Neuronal stem cell (in vitro differentiated cells): ENCODE measurements at regions not wholly inside any gene's neighbourhood (a gene's known extent, or its start where the extent isn't known, plus 50 kb on each side); places are given as distances from the start of the nearest gene placed in this dataset.
A peak's percentile ranks its signal among the peaks of the same experiment; 100 is the strongest.

Experiments
- DNase-seq: peaks from one replicate; pipeline ENCODE4 v3.0.0-alpha.2; 2013; ENCODE audit warnings: low spot score
- H2AFZ ChIP-seq: one replicate; pipeline ENCODE4 v1.6.1; 2013; ENCODE audit warnings: mild to moderate bottlenecking, low read length, inconsistent platforms
- H2AK5ac ChIP-seq: 2 replicates; pipeline ENCODE4 v1.6.1; 2013; ENCODE audit warnings: low read depth, mild to moderate bottlenecking, inconsistent platforms, low read length, moderate library complexity, mixed read lengths
- H2BK120ac ChIP-seq: 2 replicates; pipeline ENCODE4 v1.6.1; 2013; ENCODE audit warnings: low read depth, mild to moderate bottlenecking, inconsistent platforms, low read length, moderate library complexity, mixed read lengths
- H2BK12ac ChIP-seq: one replicate; pipeline ENCODE4 v1.6.1; 2013; ENCODE audit warnings: low read length, inconsistent platforms
- H2BK15ac ChIP-seq: 2 replicates; pipeline ENCODE4 v1.6.1; 2013; ENCODE audit warnings: mild to moderate bottlenecking, low read length, inconsistent platforms, mixed read lengths
- H2BK5ac ChIP-seq: one replicate; pipeline ENCODE4 v1.6.1; 2013; ENCODE audit warnings: inconsistent platforms, mild to moderate bottlenecking, low read length, moderate library complexity
- H3K14ac ChIP-seq: one replicate; pipeline ENCODE4 v1.6.1; 2013; ENCODE audit warnings: low read length, inconsistent platforms
- H3K18ac ChIP-seq: 2 replicates; pipeline ENCODE4 v1.6.1; 2013; ENCODE audit warnings: low read length, inconsistent platforms
- H3K23ac ChIP-seq: 2 replicates; pipeline ENCODE4 v1.6.1; 2013; ENCODE audit warnings: low read depth, mild to moderate bottlenecking, mixed read lengths, low read length, inconsistent platforms; ENCODE audit not compliant: poor library complexity
- H3K27ac ChIP-seq: replicated peaks from 3 replicates; pipeline ENCODE4 v1.5.1; 2013; ENCODE audit warnings: low read length, inconsistent platforms
- H3K27me3 ChIP-seq, 3 experiments: 2 replicates each; pipeline ENCODE4 v1.6.1; 2013; ENCODE audit warnings: low read length in 3 of 3, mild to moderate bottlenecking in 2 of 3, inconsistent platforms in 1 of 3, low read depth in 1 of 3, mixed read lengths in 1 of 3, moderate library complexity in 1 of 3; ENCODE audit not compliant: control insufficient read depth in 3 of 3, insufficient read depth in 3 of 3
- H3K36me3 ChIP-seq, 2 donors: replicated peaks in 1 of 2; 2 replicates each; pipeline ENCODE4 v1.6.1; 2013; ENCODE audit warnings: low read length in 2 of 2; ENCODE audit not compliant: control insufficient read depth in 2 of 2, insufficient read depth in 2 of 2
- H3K4ac ChIP-seq: 2 replicates; pipeline ENCODE4 v1.6.1; 2013; ENCODE audit warnings: inconsistent platforms, mild to moderate bottlenecking, low read length, moderate library complexity
- H3K4me1 ChIP-seq, 2 donors: 1 replicate in 1 of 2; 2 replicates in 1 of 2; pipeline ENCODE4 v1.6.1; 2013; ENCODE audit warnings: low read length in 2 of 2, low read depth in 1 of 2; ENCODE audit not compliant: control insufficient read depth in 2 of 2, insufficient read depth in 1 of 2
- H3K4me2 ChIP-seq: one replicate; pipeline ENCODE4 v1.6.1; 2013; ENCODE audit warnings: mild to moderate bottlenecking, low read length, inconsistent platforms; ENCODE audit not compliant: insufficient read depth, poor library complexity, severe bottlenecking
- H3K4me3 ChIP-seq, 2 donors: 2 replicates each; pipeline ENCODE4 v1.5.1; 2013; ENCODE audit warnings: low read length in 2 of 2, mild to moderate bottlenecking in 2 of 2, inconsistent platforms in 1 of 2, moderate library complexity in 1 of 2
- H3K79me1 ChIP-seq: one replicate; pipeline ENCODE4 v1.6.1; 2013; ENCODE audit warnings: low read depth, mild to moderate bottlenecking, inconsistent platforms, low read length, moderate library complexity
- H3K9ac ChIP-seq: one replicate; pipeline ENCODE4 v1.6.1; 2013; ENCODE audit warnings: mild to moderate bottlenecking, low read depth, low read length, inconsistent platforms; ENCODE audit not compliant: poor library complexity
- H3K9me3 ChIP-seq, 2 donors: replicated peaks in 1 of 2; 2 replicates each; pipeline versions ENCODE3 to v1.6.1; 2013; ENCODE audit warnings: low read length in 2 of 2, mild to moderate bottlenecking in 2 of 2, inconsistent platforms in 1 of 2, low read depth in 1 of 2, mixed read lengths in 1 of 2, moderate library complexity in 1 of 2; ENCODE audit not compliant: control insufficient read depth in 2 of 2, insufficient read depth in 1 of 2
- H4K8ac ChIP-seq: one replicate; pipeline ENCODE4 v1.6.1; 2013; ENCODE audit warnings: low read depth, mild to moderate bottlenecking, inconsistent platforms, low read length, moderate library complexity
- H4K91ac ChIP-seq: one replicate; pipeline ENCODE4 v1.6.1; 2013; ENCODE audit warnings: low read length, low read depth, mild to moderate bottlenecking, inconsistent platforms; ENCODE audit not compliant: poor library complexity
- WGBS, 2 donors: extraction: QIAGEN DNeasy Blood & Tissue Kit; methylation state at CpG; one replicate each; pipeline ENCODE4 v1.1.7; 2013; ENCODE audit warnings: missing lambda C conversion rate in 2 of 2, mixed read lengths in 1 of 2; ENCODE audit not compliant: insufficient read length in 2 of 2, insufficient replicate concordance in 1 of 2; ENCODE audit errors: extremely low coverage in 2 of 2; 5-methylcytosine and 5-hydroxymethylcytosine counted together

GRCh38 chr5:74112372-74113195 is 486.6 kb downstream of the ARHGEF28 start:
- H3K4me1 ChIP-seq, result peaks cover 2 to 7% of the 10 kb centered on the region in 2 donors
- no peaks in the 10 kb centered on the region for H3K9me3 ChIP-seq
- no peak overlapping the region for H3K14ac ChIP-seq
- H2BK12ac ChIP-seq, result no peak overlapping the region
- no peak overlapping the region for H3K4me2 ChIP-seq
- H2AFZ ChIP-seq, result no peak overlapping the region
- H3K23ac ChIP-seq, result no peak overlapping the region
- H3K36me3 ChIP-seq, result no peaks in the 10 kb centered on the region
- H3K27me3 ChIP-seq, result peaks cover 0 to 3% (median 0%) of the 10 kb centered on the region in 3 experiments
- no peak overlapping the region for H2BK120ac ChIP-seq
- no peaks in the 10 kb centered on the region for H3K79me1 ChIP-seq
- no peak overlapping the region for H3K27ac ChIP-seq
- H3K9ac ChIP-seq, result no peak overlapping the region
- H2AK5ac ChIP-seq, result no peak overlapping the region
- WGBS, 2 donors, result no CpG with 5 or more reads among the region's 3 CpGs
- no peak overlapping the region for H2BK15ac ChIP-seq
- H3K18ac ChIP-seq, result no peak overlapping the region
- H4K91ac ChIP-seq, result no peak overlapping the region
- no peak overlapping the region for H3K4ac ChIP-seq
- no peak overlapping the region for H4K8ac ChIP-seq
- no peak for DNase-seq
- no peak overlapping the region for H3K4me3 ChIP-seq
- H2BK5ac ChIP-seq, result no peak overlapping the region

GRCh38 chr5:74111764-74112163 is 485.8 kb downstream of the ARHGEF28 start:
- Histone ChIP-seq H3K23ac (no peak overlapping the region), H2BK15ac (no peak overlapping the region), H2BK12ac (no peak overlapping the region), H3K4me1 (peaks cover 2 to 7% of the 10 kb centered on the region in 2 donors), H3K14ac (no peak overlapping the region), H3K4me3 (no peak overlapping the region), H2BK120ac (no peak overlapping the region), H2BK5ac (no peak overlapping the region), H3K4ac (no peak overlapping the region), H4K91ac (no peak overlapping the region), H3K9me3 (no peaks in the 10 kb centered on the region), H3K36me3 (no peaks in the 10 kb centered on the region), H3K4me2 (no peak overlapping the region), H4K8ac (no peak overlapping the region), H3K9ac (no peak overlapping the region), H3K27me3 (peaks cover 0 to 3% (median 0%) of the 10 kb centered on the region in 3 experiments), H2AFZ (no peak overlapping the region), H3K18ac (no peak overlapping the region), H3K79me1 (no peaks in the 10 kb centered on the region), H3K27ac (no peak overlapping the region), H2AK5ac (no peak overlapping the region)
- WGBS, 2 donors, result no CpG with 5 or more reads among the region's 2 CpGs
- no peak for DNase-seq

GRCh38 chr5:74109344-74109743 is 483.3 kb downstream of the ARHGEF28 start:
- Histone ChIP-seq H4K91ac (no peak overlapping the region), H3K27me3 (peaks cover 0 to 3% (median 0%) of the 10 kb centered on the region in 3 experiments), H3K27ac (no peak overlapping the region), H2BK5ac (no peak overlapping the region), H3K9me3 (no peaks in the 10 kb centered on the region), H3K4me1 (peaks cover 4% of the 10 kb centered on the region in 2 donors), H2BK12ac (no peak overlapping the region), H4K8ac (no peak overlapping the region), H3K4me3 (no peak overlapping the region), H2AK5ac (no peak overlapping the region), H3K36me3 (no peaks in the 10 kb centered on the region), H3K4ac (no peak overlapping the region), H3K79me1 (no peaks in the 10 kb centered on the region), H3K14ac (no peak overlapping the region), H2BK15ac (no peak overlapping the region), H3K23ac (no peak overlapping the region), H2AFZ (no peak overlapping the region), H3K9ac (no peak overlapping the region), H3K4me2 (no peak overlapping the region), H2BK120ac (no peak overlapping the region), H3K18ac (no peak overlapping the region)
- WGBS, 2 donors, result no CpG with 5 or more reads among the region's 4 CpGs
- DNase-seq, result no peak

- Histone ChIP-seq H3K79me1 (no peaks in the 10 kb centered on the region), H3K36me3 (no peaks in the 10 kb centered on the region)
Measured at GRCh38 chr5:74107899-74108298, 481.9 kb downstream of the ARHGEF28 start.

More at GRCh38 chr5:74107899-74108298, 481.9 kb downstream of the ARHGEF28 start:
- no peak overlapping the region for H3K18ac ChIP-seq
- H3K27ac ChIP-seq, result no peak overlapping the region
- no peak for DNase-seq
- H3K4me1 ChIP-seq, result peaks cover 4% of the 10 kb centered on the region in 2 donors
- H4K91ac ChIP-seq, result no peak overlapping the region
- H2BK12ac ChIP-seq, result no peak overlapping the region
- H3K9me3 ChIP-seq, result peaks cover 0 to 3% of the 10 kb centered on the region in 2 donors
- no peak overlapping the region for H2BK15ac ChIP-seq
- H3K9ac ChIP-seq, result no peak overlapping the region
- H3K27me3 ChIP-seq, result peaks cover 0 to 6% (median 0%) of the 10 kb centered on the region in 3 experiments
- no peak overlapping the region for H2AFZ ChIP-seq
- no peak overlapping the region for H3K14ac ChIP-seq
- H2BK5ac ChIP-seq, result no peak overlapping the region
- no peak overlapping the region for H3K23ac ChIP-seq
- no peak overlapping the region for H2AK5ac ChIP-seq
- H3K4ac ChIP-seq, result no peak overlapping the region
- H3K4me2 ChIP-seq, result no peak overlapping the region
- no peak overlapping the region for H2BK120ac ChIP-seq
- peak overlapping the region in 1 of 2 donors; percentile 32 for H3K4me3 ChIP-seq
- H4K8ac ChIP-seq, result no peak overlapping the region
